ENCODE measurements at regions not wholly inside any gene's neighbourhood (a gene's known extent, or its start where the extent isn't known, plus 50 kb on each side); places are given as distances from the start of the nearest gene placed in this dataset.
"Not testable (repeated sequence)": the region's sequence is repeated elsewhere in the genome, so short reads cannot be mapped to it uniquely, and the experiment has no call there.

DNA sequence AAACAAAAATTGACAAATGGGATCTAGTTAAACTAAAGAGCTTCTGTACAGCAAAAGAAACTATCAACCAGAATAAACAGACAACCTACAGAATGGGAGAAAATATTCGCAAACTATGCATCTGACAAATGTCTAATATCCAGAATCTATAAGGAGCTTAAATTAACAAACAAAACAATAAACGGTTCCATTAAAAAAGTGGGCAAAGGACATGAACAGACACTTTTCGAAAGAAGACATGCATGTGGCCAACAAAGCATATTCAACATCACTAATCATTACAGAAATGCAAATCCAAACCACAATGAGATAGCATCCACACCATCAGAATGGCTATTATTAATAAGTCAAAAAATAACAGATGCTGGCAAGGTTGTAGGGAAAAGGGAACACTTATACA lies 50.5 kb upstream of the MED13L start:
- not testable (repeated sequence) for H3K27me3 Mint-ChIP-seq (ENCODE audit: unreplicated experiment); H3K27ac Mint-ChIP-seq (ENCODE audit: unreplicated experiment); H3K36me3 Mint-ChIP-seq (ENCODE audit: unreplicated experiment); DNase-seq; H3K9me3 Mint-ChIP-seq (ENCODE audit: unreplicated experiment); H3K4me1 Mint-ChIP-seq (ENCODE audit: low read depth, unreplicated experiment); H3K4me3 Mint-ChIP-seq (ENCODE audit: unreplicated experiment)

DNA sequence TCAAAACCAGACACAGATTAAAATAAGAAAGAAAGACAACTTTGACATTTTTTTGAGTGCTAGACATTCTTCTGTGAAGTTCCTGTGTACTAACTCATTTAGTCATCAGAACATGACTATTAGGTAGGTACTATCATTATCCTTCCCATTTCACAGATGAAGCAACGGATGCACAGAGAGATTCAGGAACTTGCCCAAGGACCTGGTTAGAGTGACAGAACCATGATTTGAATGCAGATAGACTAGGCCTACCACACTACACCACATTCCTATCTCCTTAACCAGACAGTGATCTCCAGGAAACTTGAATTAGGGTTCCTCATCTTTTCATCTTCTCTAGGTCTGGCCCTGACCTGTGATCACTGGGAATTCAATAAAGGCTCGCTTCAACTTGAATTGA lies 54.4 kb upstream of the MED13L start:
- H3K36me3 Mint-ChIP-seq (ENCODE audit: unreplicated experiment): no peaks in the 10 kb centered on the region
- no peaks in the 10 kb centered on the region for H3K4me1 Mint-ChIP-seq (ENCODE audit: low read depth, unreplicated experiment)
- no peak overlapping the region for H3K27ac Mint-ChIP-seq (ENCODE audit: unreplicated experiment)
- H3K9me3 Mint-ChIP-seq (ENCODE audit: unreplicated experiment): no peaks in the 10 kb centered on the region
- no peak for DNase-seq
- no peak overlapping the region for H3K4me3 Mint-ChIP-seq (ENCODE audit: unreplicated experiment)
- peaks cover 2% of the 10 kb centered on the region for H3K27me3 Mint-ChIP-seq (ENCODE audit: unreplicated experiment)
- TF ChIP-seq, protein P1, sequence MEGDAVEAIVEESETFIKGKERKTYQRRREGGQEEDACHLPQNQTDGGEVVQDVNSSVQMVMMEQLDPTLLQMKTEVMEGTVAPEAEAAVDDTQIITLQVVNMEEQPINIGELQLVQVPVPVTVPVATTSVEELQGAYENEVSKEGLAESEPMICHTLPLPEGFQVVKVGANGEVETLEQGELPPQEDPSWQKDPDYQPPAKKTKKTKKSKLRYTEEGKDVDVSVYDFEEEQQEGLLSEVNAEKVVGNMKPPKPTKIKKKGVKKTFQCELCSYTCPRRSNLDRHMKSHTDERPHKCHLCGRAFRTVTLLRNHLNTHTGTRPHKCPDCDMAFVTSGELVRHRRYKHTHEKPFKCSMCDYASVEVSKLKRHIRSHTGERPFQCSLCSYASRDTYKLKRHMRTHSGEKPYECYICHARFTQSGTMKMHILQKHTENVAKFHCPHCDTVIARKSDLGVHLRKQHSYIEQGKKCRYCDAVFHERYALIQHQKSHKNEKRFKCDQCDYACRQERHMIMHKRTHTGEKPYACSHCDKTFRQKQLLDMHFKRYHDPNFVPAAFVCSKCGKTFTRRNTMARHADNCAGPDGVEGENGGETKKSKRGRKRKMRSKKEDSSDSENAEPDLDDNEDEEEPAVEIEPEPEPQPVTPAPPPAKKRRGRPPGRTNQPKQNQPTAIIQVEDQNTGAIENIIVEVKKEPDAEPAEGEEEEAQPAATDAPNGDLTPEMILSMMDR (IDR thresholded peaks at IDR 0.05; ENCODE audit: partially characterized antibody, unreplicated experiment): no peak

DNA sequence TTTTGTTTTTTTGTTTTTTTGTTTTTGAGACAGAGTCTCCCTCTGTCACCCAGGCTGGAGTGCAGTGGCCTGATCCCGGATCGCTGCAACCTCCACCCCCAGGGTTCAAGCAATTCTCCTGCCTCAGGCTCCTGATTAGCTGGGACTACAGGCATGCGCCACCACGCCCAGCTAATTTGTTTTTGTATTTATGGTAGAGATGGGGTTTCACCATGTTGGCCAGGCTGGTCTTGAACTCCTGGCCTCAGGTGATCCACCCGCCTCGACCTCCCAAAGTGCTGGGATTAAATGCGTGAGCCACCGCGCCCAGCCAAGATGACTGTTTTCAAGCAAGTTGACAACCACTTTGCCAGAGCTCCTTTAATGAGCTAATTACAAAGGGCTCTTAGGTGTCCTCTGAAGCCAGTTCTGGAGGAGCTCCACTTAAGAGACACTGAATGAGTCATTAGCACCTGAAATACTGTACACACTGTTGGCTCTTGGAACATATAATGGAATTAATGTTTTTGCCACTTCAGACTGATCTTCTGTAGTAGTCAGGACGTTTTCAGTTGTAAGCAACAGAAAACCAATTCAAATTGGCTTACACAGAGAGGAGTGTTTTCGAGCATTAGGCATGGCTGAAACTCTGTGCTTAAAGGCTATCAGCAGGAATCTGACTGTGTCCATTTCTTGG lies 55.4 kb upstream of the MED13L start:
- DNase-seq: no peak
- no peaks in the 10 kb centered on the region for H3K9me3 Mint-ChIP-seq (ENCODE audit: unreplicated experiment)
- no peaks in the 10 kb centered on the region for H3K36me3 Mint-ChIP-seq (ENCODE audit: unreplicated experiment)
- no peaks in the 10 kb centered on the region for H3K4me1 Mint-ChIP-seq (ENCODE audit: low read depth, unreplicated experiment)
- TF ChIP-seq, protein P1 (IDR thresholded peaks at IDR 0.05; ENCODE audit: partially characterized antibody, unreplicated experiment): no peak
- no peak overlapping the region for H3K4me3 Mint-ChIP-seq (ENCODE audit: unreplicated experiment)
- no peak overlapping the region for H3K27ac Mint-ChIP-seq (ENCODE audit: unreplicated experiment)
- H3K27me3 Mint-ChIP-seq (ENCODE audit: unreplicated experiment): peaks cover 2% of the 10 kb centered on the region

DNA sequence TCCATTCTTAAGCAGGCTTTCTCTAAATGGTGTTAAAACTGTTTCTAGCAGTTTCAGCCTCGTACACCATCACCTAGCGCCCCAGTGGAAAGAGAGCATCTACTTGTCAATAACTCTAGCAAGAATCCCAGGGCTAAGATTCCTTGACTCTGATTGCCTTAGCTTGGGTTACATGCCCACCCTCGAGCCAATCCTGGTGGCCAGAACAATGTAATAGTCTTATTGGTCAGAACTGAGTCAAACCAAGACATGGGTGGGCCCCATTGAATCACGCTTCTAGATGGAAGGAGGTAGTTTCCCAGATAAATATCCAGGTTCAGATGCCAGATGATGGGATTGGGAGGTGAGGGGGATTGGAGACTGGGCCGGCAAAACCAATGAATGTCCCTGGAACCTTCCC lies 55.9 kb upstream of the MED13L start:
- Mint-ChIP-seq H3K36me3 (ENCODE audit: unreplicated experiment) (no peaks in the 10 kb centered on the region), H3K27ac (ENCODE audit: unreplicated experiment) (no peak overlapping the region), H3K4me3 (ENCODE audit: unreplicated experiment) (no peak overlapping the region), H3K27me3 (ENCODE audit: unreplicated experiment) (peaks cover 2% of the 10 kb centered on the region), H3K4me1 (ENCODE audit: low read depth, unreplicated experiment) (no peaks in the 10 kb centered on the region), H3K9me3 (ENCODE audit: unreplicated experiment) (no peaks in the 10 kb centered on the region)
- DNase-seq: no peak
- TF ChIP-seq, protein P1 (IDR thresholded peaks at IDR 0.05; ENCODE audit: partially characterized antibody, unreplicated experiment): no peak

DNA sequence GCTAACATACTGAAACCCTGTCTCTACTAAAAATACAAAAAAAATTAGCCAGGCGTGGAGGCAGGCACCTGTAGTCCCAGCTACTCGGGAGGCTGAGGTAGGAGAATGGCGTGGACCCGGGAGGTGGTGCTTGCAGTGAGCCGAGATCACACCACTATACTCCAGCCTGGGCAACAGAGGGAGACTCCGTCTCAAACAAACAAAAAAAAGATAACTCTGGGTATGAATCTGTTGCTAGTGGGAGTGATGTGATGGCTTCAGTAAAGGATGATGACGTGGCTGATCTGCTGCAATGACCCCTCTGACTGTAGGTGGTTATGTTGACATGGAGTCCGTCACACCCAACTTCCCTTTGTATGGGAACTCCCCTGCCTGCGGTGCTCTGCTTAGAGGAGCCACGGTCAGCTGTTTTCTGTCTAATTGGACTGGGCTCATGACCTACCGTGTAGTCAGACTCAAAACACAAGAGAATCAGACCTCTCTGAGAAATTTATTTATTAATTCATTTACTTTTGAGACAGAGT lies 59.1 kb upstream of the MED13L start:
- Mint-ChIP-seq H3K27ac (ENCODE audit: unreplicated experiment) (no peak overlapping the region), H3K36me3 (ENCODE audit: unreplicated experiment) (no peaks in the 10 kb centered on the region)

More for the DNA sequence above, 59.1 kb upstream of the MED13L start:
- TF ChIP-seq, protein P1 (IDR thresholded peaks at IDR 0.05; ENCODE audit: partially characterized antibody, unreplicated experiment): no peak
- no peak for DNase-seq
- Mint-ChIP-seq H3K4me3 (ENCODE audit: unreplicated experiment) (no peak overlapping the region), H3K9me3 (ENCODE audit: unreplicated experiment) (no peaks in the 10 kb centered on the region), H3K27me3 (ENCODE audit: unreplicated experiment) (no peaks in the 10 kb centered on the region), H3K4me1 (ENCODE audit: low read depth, unreplicated experiment) (no peaks in the 10 kb centered on the region)

Data from glutamatergic neuron (in vitro differentiated cells).